ENCODE measurements at regions not wholly inside any gene's neighbourhood (a gene's known extent, or its start where the extent isn't known, plus 50 kb on each side); places are given as distances from the start of the nearest gene placed in this dataset.

- TF ChIP-seq CTCF (IDR thresholded peaks at IDR 0.05; ENCODE audit: borderline replicate concordance, control extremely low read depth, extremely low read depth, insufficient read depth, missing control alignments): no peak
- in situ Hi-C loops (cut with MboI; ENCODE audit: low sequenced_read_pairs, unreplicated experiment): no loop called here
Measured at GRCh38 chr12:118689793-118690192, 291.5 kb upstream of the SRRM4 start.

DNA sequence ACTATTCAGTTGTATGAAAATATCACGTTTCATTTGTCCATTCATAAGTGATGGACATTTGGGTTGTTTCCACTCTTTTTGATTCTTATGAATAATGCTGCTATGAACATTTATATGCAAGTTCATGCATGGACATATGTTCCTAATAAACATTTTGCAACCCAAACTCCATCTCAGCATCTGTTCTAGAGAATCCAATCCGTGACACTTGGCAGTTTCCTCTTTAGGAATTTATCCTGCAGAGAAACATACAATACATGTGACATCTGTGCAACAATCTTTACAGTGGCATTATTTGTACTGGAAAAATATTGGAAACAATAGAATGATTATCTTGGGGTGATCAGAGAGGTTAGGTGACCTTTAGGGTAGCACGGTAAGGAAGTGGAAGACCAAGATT, 290.8 kb upstream of the SRRM4 start:
- in situ Hi-C loops (cut with MboI; ENCODE audit: low sequenced_read_pairs, unreplicated experiment): no loop called here
- TF ChIP-seq CTCF (IDR thresholded peaks at IDR 0.05; ENCODE audit: borderline replicate concordance, control extremely low read depth, extremely low read depth, insufficient read depth, missing control alignments): no peak
- no peak for DNase-seq (ENCODE audit: low spot score)

More at GRCh38 chr12:118689793-118690192, 291.5 kb upstream of the SRRM4 start:
- no peak for DNase-seq (ENCODE audit: low spot score)

- in situ Hi-C loops (cut with MboI; ENCODE audit: low sequenced_read_pairs, unreplicated experiment): no loop called here
- no peak for DNase-seq (ENCODE audit: low spot score)
- no peak for TF ChIP-seq CTCF (IDR thresholded peaks at IDR 0.05; ENCODE audit: borderline replicate concordance, control extremely low read depth, extremely low read depth, insufficient read depth, missing control alignments)
Measured at GRCh38 chr12:118694128-118694775, 287.1 kb upstream of the SRRM4 start.

- no peak for TF ChIP-seq CTCF (IDR thresholded peaks at IDR 0.05; ENCODE audit: borderline replicate concordance, control extremely low read depth, extremely low read depth, insufficient read depth, missing control alignments)
- in situ Hi-C loops (cut with MboI; ENCODE audit: low sequenced_read_pairs, unreplicated experiment): no loop called here
Measured at GRCh38 chr12:118704527-118705241, 276.7 kb upstream of the SRRM4 start.

DNA sequence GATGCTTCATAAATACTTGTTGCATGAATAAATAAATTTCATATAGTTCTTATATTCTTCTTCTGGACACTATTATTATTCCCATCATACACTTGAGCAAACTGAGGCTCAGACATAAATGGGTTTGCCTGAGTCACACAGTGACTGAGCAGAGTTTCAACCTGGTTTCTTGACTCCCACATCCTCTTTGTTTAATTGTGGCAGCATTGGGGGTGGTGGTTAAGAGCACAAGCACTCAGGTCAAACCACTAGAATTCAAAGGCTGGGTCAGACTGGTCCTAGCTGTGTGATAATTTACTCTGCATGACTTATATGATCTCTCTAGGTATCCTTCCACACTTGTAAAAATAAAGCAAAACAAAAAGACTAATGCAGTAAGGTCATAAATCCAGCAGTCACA, 274.9 kb upstream of the SRRM4 start:
- TF ChIP-seq CTCF (IDR thresholded peaks at IDR 0.05; ENCODE audit: borderline replicate concordance, control extremely low read depth, extremely low read depth, insufficient read depth, missing control alignments): no peak
- in situ Hi-C loops (cut with MboI; ENCODE audit: low sequenced_read_pairs, unreplicated experiment): no loop called here
- peak; percentile 34 for DNase-seq (ENCODE audit: low spot score)

More at GRCh38 chr12:118704527-118705241, 276.7 kb upstream of the SRRM4 start:
- no peak for DNase-seq (ENCODE audit: low spot score)

DNA sequence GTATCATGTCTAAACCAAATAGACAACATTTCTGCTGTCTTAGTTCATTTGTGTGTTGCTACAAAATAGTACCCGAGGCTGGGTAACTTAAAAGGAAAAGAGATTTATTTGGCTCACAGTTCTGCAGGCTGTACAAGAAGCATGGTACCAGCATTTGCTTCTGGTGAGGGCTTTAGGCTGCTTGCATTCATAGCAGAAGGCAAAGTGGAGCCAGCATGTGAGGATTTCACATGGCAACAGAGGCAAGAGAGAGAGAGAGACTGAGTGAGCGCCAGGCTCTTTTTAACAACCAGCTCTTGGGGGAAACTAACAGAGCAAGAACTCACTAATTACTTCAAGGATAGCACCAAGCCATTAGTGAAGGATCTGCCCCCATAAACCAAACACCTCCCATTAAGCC, 271.4 kb upstream of the SRRM4 start:
- no peak for TF ChIP-seq CTCF (IDR thresholded peaks at IDR 0.05; ENCODE audit: borderline replicate concordance, control extremely low read depth, extremely low read depth, insufficient read depth, missing control alignments)
- in situ Hi-C loops (cut with MboI; ENCODE audit: low sequenced_read_pairs, unreplicated experiment): no loop called here
- no peak for DNase-seq (ENCODE audit: low spot score)
